ENCODE measurements at regions not wholly inside any gene's neighbourhood (a gene's known extent, or its start where the extent isn't known, plus 50 kb on each side); places are given as distances from the start of the nearest gene placed in this dataset.

- no peak for ATAC-seq
- no peak for TF ChIP-seq SNAI2 (CRISPR knock-in tag; IDR thresholded peaks at IDR 0.05)
- TF ChIP-seq ZNF565 (CRISPR knock-in tag; conservative IDR thresholded peaks at IDR 0.05; ENCODE audit: low read depth), result no peak
- no peak for TF ChIP-seq ISL1 (CRISPR knock-in tag; IDR thresholded peaks at IDR 0.05)
- TF ChIP-seq TOX (CRISPR knock-in tag; IDR thresholded peaks at IDR 0.05; ENCODE audit: borderline replicate concordance), result no peak
- no peak for TF ChIP-seq TCF4 (CRISPR knock-in tag; IDR thresholded peaks at IDR 0.05; ENCODE audit: borderline replicate concordance)
- no peak for TF ChIP-seq ZNF70 (CRISPR knock-in tag; IDR thresholded peaks at IDR 0.05)
- no peak for TF ChIP-seq GLIS3 (CRISPR knock-in tag; IDR thresholded peaks at IDR 0.05)
- no peak for TF ChIP-seq OSR1 (CRISPR knock-in tag; IDR thresholded peaks at IDR 0.05)
- TF ChIP-seq ZFP3 (CRISPR knock-in tag; IDR thresholded peaks at IDR 0.05), result no peak
- no peak for TF ChIP-seq ESRRG (CRISPR knock-in tag; IDR thresholded peaks at IDR 0.05)
- TF ChIP-seq PATZ1 (CRISPR knock-in tag; IDR thresholded peaks at IDR 0.05; ENCODE audit: borderline replicate concordance), result no peak
- no peak for TF ChIP-seq CSRNP3 (CRISPR knock-in tag; IDR thresholded peaks at IDR 0.05)
- no peak for TF ChIP-seq CSDC2 (CRISPR knock-in tag; IDR thresholded peaks at IDR 0.05)
These were observed 154.5 kb downstream of the ETS2 start for GRCh38 chr21:38960251-38960650.

GRCh38 chr21:38959692-38960061, 153.9 kb downstream of the ETS2 start:
- no peak for ATAC-seq
- TF ChIP-seq CSDC2 (CRISPR knock-in tag; IDR thresholded peaks at IDR 0.05), result no peak
- no peak for TF ChIP-seq SNAI2 (CRISPR knock-in tag; IDR thresholded peaks at IDR 0.05)
- TF ChIP-seq RARB (CRISPR knock-in tag; IDR thresholded peaks at IDR 0.05), result no peak
- TF ChIP-seq TOX (CRISPR knock-in tag; IDR thresholded peaks at IDR 0.05; ENCODE audit: borderline replicate concordance), result no peak
- TF ChIP-seq CSRNP3 (CRISPR knock-in tag; IDR thresholded peaks at IDR 0.05), result no peak
- no peak for TF ChIP-seq ZNF70 (CRISPR knock-in tag; IDR thresholded peaks at IDR 0.05)
- TF ChIP-seq TSHZ2 (CRISPR knock-in tag; IDR thresholded peaks at IDR 0.05), result no peak
- no peak for TF ChIP-seq ZFP3 (CRISPR knock-in tag; IDR thresholded peaks at IDR 0.05)
- no peak for TF ChIP-seq ESRRG (CRISPR knock-in tag; IDR thresholded peaks at IDR 0.05)
- TF ChIP-seq PATZ1 (CRISPR knock-in tag; IDR thresholded peaks at IDR 0.05; ENCODE audit: borderline replicate concordance), result no peak
- TF ChIP-seq PPARA (CRISPR knock-in tag; IDR thresholded peaks at IDR 0.05; ENCODE audit: borderline replicate concordance), result no peak
- no peak for TF ChIP-seq ZNF565 (CRISPR knock-in tag; conservative IDR thresholded peaks at IDR 0.05; ENCODE audit: low read depth)
- no peak for TF ChIP-seq ZC3H10 (CRISPR knock-in tag; IDR thresholded peaks at IDR 0.05)
- no peak for TF ChIP-seq CREB5 (CRISPR knock-in tag; IDR thresholded peaks at IDR 0.05; ENCODE audit: low read depth)
- TF ChIP-seq TCF4 (CRISPR knock-in tag; IDR thresholded peaks at IDR 0.05; ENCODE audit: borderline replicate concordance), result no peak
- TF ChIP-seq OSR1 (CRISPR knock-in tag; IDR thresholded peaks at IDR 0.05), result no peak
- no peak for TF ChIP-seq GLIS3 (CRISPR knock-in tag; IDR thresholded peaks at IDR 0.05)
- TF ChIP-seq ZNF8 (CRISPR knock-in tag; IDR thresholded peaks at IDR 0.05), result no peak
